ENCODE measurements at regions not wholly inside any gene's neighbourhood (a gene's known extent, or its start where the extent isn't known, plus 50 kb on each side); places are given as distances from the start of the nearest gene placed in this dataset.
"Not testable (repeated sequence)": the region's sequence is repeated elsewhere in the genome, so short reads cannot be mapped to it uniquely, and the experiment has no call there.

DNA sequence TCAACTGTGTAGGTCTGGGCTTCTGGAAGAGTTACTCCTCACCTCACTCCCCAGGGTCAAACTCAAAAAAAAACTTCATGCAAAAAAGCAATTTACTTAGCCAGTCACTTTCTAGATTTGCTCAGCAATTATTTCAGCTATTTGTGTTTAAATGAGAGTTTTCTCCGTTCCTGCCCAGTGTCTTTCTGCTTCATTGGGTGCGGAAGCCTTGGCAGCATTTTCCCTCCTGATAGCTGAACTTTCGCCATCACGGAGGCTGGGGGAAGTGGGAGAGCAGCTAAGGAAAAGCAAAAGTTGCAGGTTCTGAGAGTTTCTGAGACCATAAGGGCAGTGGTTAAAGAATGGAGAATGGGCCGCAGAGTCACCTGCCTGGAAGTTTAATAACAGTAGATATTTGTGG lies 287.1 kb upstream of the DYNLRB2 start:
- no peak for DNase-seq (ENCODE audit: low read depth, low spot score)
- H3K4me3 ChIP-seq (ENCODE audit: low read depth, low read length): no peak overlapping the region
- ChIA-PET POLR2A (no interaction called here), CTCF (no interaction called here)
- no peak for TF ChIP-seq CTCF (IDR thresholded peaks at IDR 0.05; ENCODE audit: insufficient read depth, low read length, missing control alignments)

DNA sequence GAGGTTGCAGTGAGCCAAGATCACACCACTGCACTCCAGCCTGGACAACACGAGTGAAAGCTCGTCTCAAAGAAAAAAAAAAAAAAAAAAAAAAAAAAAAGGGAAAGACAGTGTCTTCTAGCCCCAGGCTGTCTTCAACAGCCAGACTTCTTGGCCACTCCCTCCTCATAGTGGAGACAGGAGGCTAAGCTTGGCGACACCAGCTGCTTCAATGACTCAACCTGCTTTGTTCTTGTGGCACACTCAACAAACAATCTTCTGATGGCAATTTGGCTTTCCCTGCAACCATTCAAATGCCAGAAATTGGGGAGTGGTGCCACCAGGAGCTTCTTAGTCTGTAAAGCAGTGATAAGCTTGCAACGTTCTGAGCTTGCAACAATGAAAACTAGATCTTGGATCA lies 290.4 kb upstream of the DYNLRB2 start:
- ChIA-PET POLR2A (no interaction called here), CTCF (no interaction called here)
- no peak for TF ChIP-seq CTCF (IDR thresholded peaks at IDR 0.05; ENCODE audit: insufficient read depth, low read length, missing control alignments)
- H3K4me3 ChIP-seq (ENCODE audit: low read depth, low read length): no peak overlapping the region
- no peak for DNase-seq (ENCODE audit: low read depth, low spot score)

DNA sequence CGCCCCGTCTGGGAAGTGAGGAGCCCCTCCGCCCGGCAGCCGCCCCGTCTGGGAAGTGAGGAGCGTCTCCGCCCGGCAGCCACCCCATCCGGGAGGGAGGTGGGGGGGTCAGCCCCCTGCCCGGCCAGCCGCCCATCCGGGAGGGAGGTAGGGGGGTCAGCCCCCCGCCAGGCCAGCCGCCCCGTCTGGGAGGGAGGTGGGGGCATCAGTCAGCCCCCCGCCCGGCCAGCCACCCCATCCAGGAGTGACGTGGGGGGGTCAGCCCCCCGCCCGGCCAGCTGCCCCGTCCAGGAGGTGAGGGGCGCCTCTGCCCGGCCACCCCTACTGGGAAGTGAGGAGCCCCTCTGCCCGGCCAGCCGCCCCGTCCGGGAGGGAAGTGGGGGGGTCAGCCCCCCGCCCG lies 297.5 kb upstream of the DYNLRB2 start:
- CTCF ChIA-PET; POLR2A ChIA-PET; H3K4me3 ChIP-seq (ENCODE audit: low read depth, low read length); DNase-seq (ENCODE audit: low read depth, low spot score): not testable (repeated sequence)

DNA sequence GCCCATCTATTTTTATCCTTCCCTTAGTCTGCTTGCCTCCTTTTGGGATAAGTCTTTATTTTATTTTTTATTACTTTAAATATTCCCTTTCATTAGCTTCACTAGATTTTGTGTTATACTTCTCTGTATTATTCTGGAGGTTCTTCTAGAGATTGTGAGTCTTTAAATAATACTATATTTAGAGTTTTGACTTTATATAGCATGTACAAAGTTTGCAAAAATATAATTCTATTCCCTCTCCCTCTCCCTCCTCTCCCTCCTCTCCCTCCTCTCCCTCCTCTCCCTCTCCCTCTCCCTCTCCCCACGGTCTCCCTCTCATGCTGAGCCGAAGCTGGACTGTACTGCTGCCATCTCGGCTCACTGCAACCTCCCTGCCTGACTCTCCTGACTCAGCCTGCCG lies 298.5 kb upstream of the DYNLRB2 start:
- H3K4me3 ChIP-seq (ENCODE audit: low read depth, low read length); CTCF ChIA-PET; DNase-seq (ENCODE audit: low read depth, low spot score): not testable (repeated sequence)
- POLR2A ChIA-PET: interaction anchor here (0.5 kb wide), 1 partner anchor 116 kb away, joined by 3 read pairs; no protein-coding TSS in a partner anchor

DNA sequence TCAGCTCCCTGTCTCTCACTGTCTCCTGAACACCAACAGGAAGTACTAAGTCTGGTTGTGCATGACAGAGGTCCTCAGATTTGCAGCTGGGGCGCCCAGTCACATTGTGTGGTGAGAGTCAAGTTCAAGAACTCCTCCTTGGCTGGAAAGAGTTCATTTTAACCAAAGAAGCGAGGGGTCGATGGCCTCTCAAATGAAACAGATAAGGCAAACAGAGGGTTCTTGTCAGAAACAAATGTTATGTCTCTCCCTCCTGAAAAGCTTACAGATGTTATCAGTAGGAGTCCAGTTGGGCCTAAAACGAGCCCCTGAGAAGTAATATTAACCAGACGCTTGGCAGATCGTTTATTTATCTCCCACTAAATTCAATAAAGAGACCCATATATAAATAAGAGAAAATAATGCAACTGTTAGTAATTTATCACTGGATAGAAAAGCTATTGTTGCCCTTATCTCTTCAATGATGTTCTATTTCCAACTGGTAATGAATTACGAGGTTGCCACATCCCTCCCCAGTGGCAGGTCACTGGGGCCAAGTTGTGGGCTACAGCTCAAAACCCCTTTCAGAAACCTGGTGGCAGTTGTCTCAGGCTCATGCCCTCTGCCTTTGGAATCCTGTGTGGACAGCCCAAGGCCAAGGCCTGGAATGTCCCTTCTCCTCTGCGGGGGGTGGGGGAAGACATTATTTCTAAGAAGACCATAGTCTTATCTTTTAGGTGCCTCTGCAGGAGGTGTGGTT lies 307.5 kb upstream of the DYNLRB2 start:
- DNase-seq (ENCODE audit: low read depth, low spot score): no peak
- H3K4me3 ChIP-seq (ENCODE audit: low read depth, low read length): no peak overlapping the region
- no peak for TF ChIP-seq CTCF (IDR thresholded peaks at IDR 0.05; ENCODE audit: insufficient read depth, low read length, missing control alignments)
- CTCF ChIA-PET: interaction anchor here (1.8 kb wide), 1 partner anchor 58 kb away, joined by 3 read pairs; no protein-coding TSS in a partner anchor
- POLR2A ChIA-PET: no interaction called here

DNA sequence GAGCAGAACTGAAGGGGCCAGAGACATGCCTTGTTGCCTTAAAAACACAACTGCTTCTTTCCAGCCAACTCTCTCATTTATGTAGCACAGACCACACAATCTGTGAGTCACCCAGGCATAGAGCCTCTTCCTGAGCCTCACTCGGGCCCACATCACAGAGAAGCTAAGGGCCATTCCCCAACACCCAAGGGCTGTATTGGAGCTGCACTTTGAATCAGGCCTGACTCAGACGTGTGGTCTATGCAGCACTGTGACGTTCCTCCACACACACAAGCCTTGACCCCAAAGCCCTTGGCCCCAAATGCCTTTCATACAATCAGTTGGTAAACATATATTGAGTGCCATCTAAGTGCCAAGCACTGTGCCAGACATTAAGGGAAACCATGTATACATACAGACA lies 308.9 kb upstream of the DYNLRB2 start:
- no peak for TF ChIP-seq CTCF (IDR thresholded peaks at IDR 0.05; ENCODE audit: insufficient read depth, low read length, missing control alignments)
- CTCF ChIA-PET: interaction anchor here (1.8 kb wide), 1 partner anchor 56 kb away, joined by 3 read pairs; no protein-coding TSS in a partner anchor
- H3K4me3 ChIP-seq (ENCODE audit: low read depth, low read length): no peak overlapping the region
- POLR2A ChIA-PET: no interaction called here
- DNase-seq (ENCODE audit: low read depth, low spot score): peak; percentile 28

DNA sequence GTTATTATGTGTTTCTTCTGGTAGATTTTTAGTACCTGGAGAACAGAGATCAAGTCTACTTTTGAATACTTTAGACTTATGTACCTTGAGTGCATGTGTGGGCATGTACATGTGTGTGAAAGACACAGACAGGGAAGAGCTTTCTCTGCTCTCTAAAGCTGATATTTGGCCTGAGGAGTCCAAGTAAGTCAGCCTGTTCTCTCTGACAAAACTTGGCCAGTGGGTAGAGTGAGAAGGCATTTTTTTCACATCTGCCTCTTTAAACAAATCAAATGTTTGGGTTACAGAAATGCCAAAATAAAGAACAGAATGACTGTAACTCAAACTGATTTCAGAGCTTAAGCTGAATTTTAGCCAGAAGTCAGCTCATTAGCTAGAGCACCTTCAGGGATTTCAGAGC lies 309.7 kb upstream of the DYNLRB2 start:
- TF ChIP-seq CTCF (IDR thresholded peaks at IDR 0.05; ENCODE audit: insufficient read depth, low read length, missing control alignments): no peak
- ChIA-PET POLR2A (no interaction called here), CTCF (interaction anchor here (0.7 kb wide), 1 partner anchor 37 kb away, joined by 3 read pairs; no protein-coding TSS in a partner anchor)
- no peak overlapping the region for H3K4me3 ChIP-seq (ENCODE audit: low read depth, low read length)
- no peak for DNase-seq (ENCODE audit: low read depth, low spot score)

Data from AG04449 (cell line).